ENCODE measurements at regions not wholly inside any gene's neighbourhood (a gene's known extent, or its start where the extent isn't known, plus 50 kb on each side); places are given as distances from the start of the nearest gene placed in this dataset.

DNA sequence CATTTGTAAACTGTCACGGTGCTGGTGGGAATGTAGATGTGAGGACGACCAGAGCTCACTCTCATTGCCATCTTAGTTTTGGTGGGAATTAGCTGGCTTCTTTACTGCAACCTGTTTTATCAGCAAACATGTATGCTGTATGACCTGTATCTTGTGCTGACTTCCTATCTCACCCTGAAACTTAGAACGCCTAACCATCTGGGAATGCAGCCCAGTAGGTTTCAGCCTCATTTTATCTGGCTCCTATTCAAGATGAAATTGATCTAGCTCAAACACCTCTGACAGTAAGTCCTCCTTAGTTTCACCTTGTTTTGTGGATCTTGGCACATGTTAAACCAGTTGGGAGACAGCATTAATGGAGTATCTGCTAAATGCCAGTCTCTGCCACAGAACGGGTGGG, 174.6 kb downstream of the HLX start:
- TF ChIP-seq, protein P1, sequence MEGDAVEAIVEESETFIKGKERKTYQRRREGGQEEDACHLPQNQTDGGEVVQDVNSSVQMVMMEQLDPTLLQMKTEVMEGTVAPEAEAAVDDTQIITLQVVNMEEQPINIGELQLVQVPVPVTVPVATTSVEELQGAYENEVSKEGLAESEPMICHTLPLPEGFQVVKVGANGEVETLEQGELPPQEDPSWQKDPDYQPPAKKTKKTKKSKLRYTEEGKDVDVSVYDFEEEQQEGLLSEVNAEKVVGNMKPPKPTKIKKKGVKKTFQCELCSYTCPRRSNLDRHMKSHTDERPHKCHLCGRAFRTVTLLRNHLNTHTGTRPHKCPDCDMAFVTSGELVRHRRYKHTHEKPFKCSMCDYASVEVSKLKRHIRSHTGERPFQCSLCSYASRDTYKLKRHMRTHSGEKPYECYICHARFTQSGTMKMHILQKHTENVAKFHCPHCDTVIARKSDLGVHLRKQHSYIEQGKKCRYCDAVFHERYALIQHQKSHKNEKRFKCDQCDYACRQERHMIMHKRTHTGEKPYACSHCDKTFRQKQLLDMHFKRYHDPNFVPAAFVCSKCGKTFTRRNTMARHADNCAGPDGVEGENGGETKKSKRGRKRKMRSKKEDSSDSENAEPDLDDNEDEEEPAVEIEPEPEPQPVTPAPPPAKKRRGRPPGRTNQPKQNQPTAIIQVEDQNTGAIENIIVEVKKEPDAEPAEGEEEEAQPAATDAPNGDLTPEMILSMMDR (IDR thresholded peaks at IDR 0.05), result no peak
- no peak for TF ChIP-seq POLR2A (IDR thresholded peaks at IDR 0.05)

Data from thyroid gland (tissue), 4 donors.